ENCODE measurements at regions not wholly inside any gene's neighbourhood (a gene's known extent, or its start where the extent isn't known, plus 50 kb on each side); places are given as distances from the start of the nearest gene placed in this dataset.
A peak's percentile ranks its signal among the peaks of the same experiment; 100 is the strongest.
"Not testable (repeated sequence)": the region's sequence is repeated elsewhere in the genome, so short reads cannot be mapped to it uniquely, and the experiment has no call there.

DNA sequence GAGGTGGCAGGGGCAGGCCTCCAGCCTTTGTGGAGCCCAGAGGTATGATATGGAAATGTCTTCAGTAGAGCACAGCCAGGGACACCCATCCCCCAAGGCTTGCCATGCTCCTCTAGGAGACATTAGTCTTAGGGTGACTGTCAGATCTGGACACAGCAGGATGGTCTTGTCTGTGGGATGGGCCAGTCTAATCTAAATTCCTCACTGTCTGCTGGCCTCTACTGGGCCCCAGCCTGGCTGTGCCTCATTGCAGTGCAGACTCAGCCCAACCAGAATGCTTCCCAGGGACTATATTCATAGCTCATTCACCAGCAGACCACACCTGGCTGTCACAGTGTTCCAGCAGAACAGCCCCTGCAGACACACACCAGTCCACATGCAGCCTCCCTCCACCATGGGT lies 129.5 kb upstream of the MRPS30 start:
- Histone ChIP-seq H3K27ac (no peak overlapping the region), H3K4me1 (no peaks in the 10 kb centered on the region), H3K27me3 (no peaks in the 10 kb centered on the region), H3K36me3 (no peaks in the 10 kb centered on the region), H3K9me3 (no peaks in the 10 kb centered on the region), H3K4me3 (no peak overlapping the region)
- no peak for ATAC-seq
- DNase-seq = no peak
- TF ChIP-seq, protein P1, sequence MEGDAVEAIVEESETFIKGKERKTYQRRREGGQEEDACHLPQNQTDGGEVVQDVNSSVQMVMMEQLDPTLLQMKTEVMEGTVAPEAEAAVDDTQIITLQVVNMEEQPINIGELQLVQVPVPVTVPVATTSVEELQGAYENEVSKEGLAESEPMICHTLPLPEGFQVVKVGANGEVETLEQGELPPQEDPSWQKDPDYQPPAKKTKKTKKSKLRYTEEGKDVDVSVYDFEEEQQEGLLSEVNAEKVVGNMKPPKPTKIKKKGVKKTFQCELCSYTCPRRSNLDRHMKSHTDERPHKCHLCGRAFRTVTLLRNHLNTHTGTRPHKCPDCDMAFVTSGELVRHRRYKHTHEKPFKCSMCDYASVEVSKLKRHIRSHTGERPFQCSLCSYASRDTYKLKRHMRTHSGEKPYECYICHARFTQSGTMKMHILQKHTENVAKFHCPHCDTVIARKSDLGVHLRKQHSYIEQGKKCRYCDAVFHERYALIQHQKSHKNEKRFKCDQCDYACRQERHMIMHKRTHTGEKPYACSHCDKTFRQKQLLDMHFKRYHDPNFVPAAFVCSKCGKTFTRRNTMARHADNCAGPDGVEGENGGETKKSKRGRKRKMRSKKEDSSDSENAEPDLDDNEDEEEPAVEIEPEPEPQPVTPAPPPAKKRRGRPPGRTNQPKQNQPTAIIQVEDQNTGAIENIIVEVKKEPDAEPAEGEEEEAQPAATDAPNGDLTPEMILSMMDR (IDR thresholded peaks at IDR 0.05) = no peak
- intact Hi-C loops (cut with DNase I) = no loop called here
- FAIRE-seq = no peak

GRCh38 chr5:44675296-44675695 lies 133.5 kb upstream of the MRPS30 start:
- WGBS, 2 donors = 57 to 73% methylated on average over 5 of the region's 5 CpGs
- FAIRE-seq = no peak
- intact Hi-C loops (cut with DNase I) = no loop called here
- H3K4me1 ChIP-seq = no peaks in the 10 kb centered on the region
- TF ChIP-seq, protein P1 (IDR thresholded peaks at IDR 0.05) = no peak
- no peak overlapping the region for H3K27ac ChIP-seq
- H3K36me3 ChIP-seq = no peaks in the 10 kb centered on the region
- H3K4me3 ChIP-seq = no peak overlapping the region
- no peaks in the 10 kb centered on the region for H3K27me3 ChIP-seq
- H3K9me3 ChIP-seq = no peaks in the 10 kb centered on the region
- no peak for ATAC-seq
- DNase-seq = no peak

DNA sequence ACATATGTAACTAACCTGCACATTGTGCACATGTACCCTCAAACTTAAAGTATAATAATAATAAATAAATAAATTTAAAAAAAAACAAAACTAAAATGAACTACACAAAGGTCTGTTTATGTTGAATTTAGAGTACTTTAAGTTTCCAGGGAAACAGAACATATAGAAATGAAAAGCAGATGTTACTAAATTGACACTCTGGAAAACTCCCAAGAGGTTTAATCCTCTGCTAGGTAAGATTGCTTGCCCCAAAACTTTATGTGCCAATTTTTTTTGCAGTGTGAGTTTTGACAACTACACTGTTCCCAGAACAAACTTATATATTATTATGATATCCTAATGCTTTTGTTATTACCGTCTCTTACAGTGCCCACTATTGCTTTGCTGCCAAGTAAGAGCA lies 134.3 kb upstream of the MRPS30 start:
- 78 to 89% methylated on average over 1 of the region's 1 CpG for whole genome bisulfite sequencing, 2 donors
- TF ChIP-seq, protein P1 (IDR thresholded peaks at IDR 0.05) = no peak
- no peaks in the 10 kb centered on the region for H3K9me3 ChIP-seq
- H3K4me3 ChIP-seq = no peak overlapping the region
- no peak overlapping the region for H3K27ac ChIP-seq
- no peaks in the 10 kb centered on the region for H3K27me3 ChIP-seq
- H3K36me3 ChIP-seq = no peaks in the 10 kb centered on the region
- no peaks in the 10 kb centered on the region for H3K4me1 ChIP-seq
- no peak for DNase-seq
- FAIRE-seq = no peak
- ATAC-seq = no peak
- intact Hi-C loops (cut with DNase I) = no loop called here

- FAIRE-seq; H3K9me3 ChIP-seq; H3K27me3 ChIP-seq; ATAC-seq; H3K36me3 ChIP-seq; DNase-seq; intact Hi-C loops (cut with DNase I); H3K4me1 ChIP-seq; H3K27ac ChIP-seq; H3K4me3 ChIP-seq: not testable (repeated sequence)
- 83 to 85% methylated on average over 15 to 16 of the region's 16 CpGs for WGBS, 2 donors
Observed at GRCh38 chr5:44668471-44668870, 140.3 kb upstream of the MRPS30 start.

DNA sequence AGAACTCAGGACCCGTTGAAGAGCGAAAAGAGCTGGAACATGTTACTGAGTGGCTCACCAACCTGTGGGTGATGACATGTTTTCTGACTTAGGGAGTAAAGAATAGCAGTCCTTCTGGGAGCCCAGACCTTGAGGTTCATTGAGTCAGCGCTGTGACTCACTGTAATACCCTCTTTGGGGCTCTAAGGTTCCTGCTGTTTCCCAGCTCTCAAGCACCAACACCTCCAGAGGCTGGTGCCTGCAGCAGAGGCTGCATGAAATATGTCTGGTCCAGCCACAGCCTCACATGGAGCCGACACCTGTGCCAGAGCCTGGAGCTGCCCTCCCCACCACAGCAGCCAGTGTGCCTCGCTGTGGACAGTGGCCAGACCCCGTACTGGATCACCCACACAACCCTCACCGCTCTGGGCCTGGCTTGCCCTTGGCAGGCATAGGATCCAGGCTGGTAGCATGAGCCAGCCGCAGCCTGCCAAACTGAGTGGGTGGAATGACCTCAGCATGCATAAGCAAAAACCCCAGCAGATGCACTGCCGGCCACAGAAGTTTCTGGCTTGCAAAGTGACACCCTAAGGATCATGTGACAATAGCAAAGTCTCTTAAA lies 143.5 kb upstream of the MRPS30 start:
- FAIRE-seq (no peak), DNase-seq (peak in 2 of 6 donors; percentile 46 to 57), ATAC-seq (no peak)

More for the DNA sequence above, 143.5 kb upstream of the MRPS30 start:
- no peaks in the 10 kb centered on the region for H3K27me3 ChIP-seq
- no peak overlapping the region for H3K27ac ChIP-seq
- no peaks in the 10 kb centered on the region for H3K4me1 ChIP-seq
- intact Hi-C loops (cut with DNase I) = no loop called here
- H3K9me3 ChIP-seq = peaks cover 0 to 3% (median 0%) of the 10 kb centered on the region in 4 donors
- TF ChIP-seq, protein P1 (IDR thresholded peaks at IDR 0.05) = no peak
- WGBS, 2 donors = 72 to 78% methylated on average over 9 of the region's 9 CpGs
- H3K36me3 ChIP-seq = no peaks in the 10 kb centered on the region
- no peak overlapping the region for H3K4me3 ChIP-seq
